ENCODE measurements at regions not wholly inside any gene's neighbourhood (a gene's known extent, or its start where the extent isn't known, plus 50 kb on each side); places are given as distances from the start of the nearest gene placed in this dataset.

- no peaks in the 10 kb centered on the region for H3K9me2 ChIP-seq (replicated peaks; ENCODE audit: insufficient read depth, low read length)
Measured at GRCh38 chr10:127824826-127825225, 67.9 kb downstream of the CLRN3 start.

GRCh38 chr10:127826154-127826725 lies 66.5 kb downstream of the CLRN3 start:
- Histone ChIP-seq H3K9ac (ENCODE audit: low read length) (no peak overlapping the region), H3K79me2 (ENCODE audit: insufficient read depth, low read length) (no peaks in the 10 kb centered on the region)

More at GRCh38 chr10:127824826-127825225, 67.9 kb downstream of the CLRN3 start:
- H4K20me1 ChIP-seq (ENCODE audit: low read depth, low read length) = no peaks in the 10 kb centered on the region
- no peak overlapping the region for H3K27ac ChIP-seq (ENCODE audit: low read depth, low read length)
- H3K4me3 ChIP-seq (ENCODE audit: insufficient read depth, low read length, poor library complexity, severe bottlenecking) = no peak overlapping the region
- no peaks in the 10 kb centered on the region; the same call in 1 of the 2 replicates for H3K9me3 ChIP-seq (ENCODE audit: insufficient read depth, low read length)
- H3F3A ChIP-seq (ENCODE audit: insufficient read depth) = no peaks in the 10 kb centered on the region
- no peak overlapping the region for H2AFZ ChIP-seq (ENCODE audit: low read depth, low read length, severe bottlenecking)
- no peaks in the 10 kb centered on the region for H3K36me3 ChIP-seq (ENCODE audit: low read length)
- no peaks in the 10 kb centered on the region for H3K27me3 ChIP-seq (ENCODE audit: low read length)
- TF ChIP-seq CTCF (IDR thresholded peaks at IDR 0.05; ENCODE audit: insufficient read depth, low read length, poor library complexity, severe bottlenecking) = no peak
- TF ChIP-seq EZH2phosphoT487 (conservative IDR thresholded peaks at IDR 0.05; ENCODE audit: low read length) = no peak
- H3K79me2 ChIP-seq (ENCODE audit: insufficient read depth, low read length) = no peaks in the 10 kb centered on the region
- H3K4me2 ChIP-seq (ENCODE audit: low read depth, low read length, poor library complexity, severe bottlenecking) = no peak overlapping the region
- H3K9ac ChIP-seq (ENCODE audit: low read length) = no peak overlapping the region

GRCh38 chr10:127827354-127828140 lies 65.2 kb downstream of the CLRN3 start:
- Histone ChIP-seq H3K4me2 (ENCODE audit: low read depth, low read length, poor library complexity, severe bottlenecking) (no peak overlapping the region), H3K9ac (ENCODE audit: low read length) (no peak overlapping the region), H4K20me1 (ENCODE audit: low read depth, low read length) (no peaks in the 10 kb centered on the region), H3K36me3 (ENCODE audit: low read length) (no peaks in the 10 kb centered on the region), H3K9me3 (ENCODE audit: insufficient read depth, low read length) (no peaks in the 10 kb centered on the region), H3F3A (ENCODE audit: insufficient read depth) (no peaks in the 10 kb centered on the region), H2AFZ (ENCODE audit: low read depth, low read length, severe bottlenecking) (no peak overlapping the region), H3K9me2 (replicated peaks; ENCODE audit: insufficient read depth, low read length) (no peaks in the 10 kb centered on the region), H3K4me3 (ENCODE audit: insufficient read depth, low read length, poor library complexity, severe bottlenecking) (no peak overlapping the region), H3K79me2 (ENCODE audit: insufficient read depth, low read length) (no peaks in the 10 kb centered on the region), H3K27me3 (ENCODE audit: low read length) (no peaks in the 10 kb centered on the region), H3K27ac (ENCODE audit: low read depth, low read length) (no peak overlapping the region)
- TF ChIP-seq CTCF (IDR thresholded peaks at IDR 0.05; ENCODE audit: insufficient read depth, low read length, poor library complexity, severe bottlenecking) (no peak), EZH2phosphoT487 (conservative IDR thresholded peaks at IDR 0.05; ENCODE audit: low read length) (no peak)

More at GRCh38 chr10:127826154-127826725, 66.5 kb downstream of the CLRN3 start:
- no peak overlapping the region for H3K4me2 ChIP-seq (ENCODE audit: low read depth, low read length, poor library complexity, severe bottlenecking)
- no peaks in the 10 kb centered on the region for H3K36me3 ChIP-seq (ENCODE audit: low read length)
- H3K27me3 ChIP-seq (ENCODE audit: low read length) = no peaks in the 10 kb centered on the region
- H3K4me3 ChIP-seq (ENCODE audit: insufficient read depth, low read length, poor library complexity, severe bottlenecking) = no peak overlapping the region
- H3K9me3 ChIP-seq (ENCODE audit: insufficient read depth, low read length) = no peaks in the 10 kb centered on the region; the same call in 1 of the 2 replicates
- no peaks in the 10 kb centered on the region for H4K20me1 ChIP-seq (ENCODE audit: low read depth, low read length)
- no peaks in the 10 kb centered on the region for H3K9me2 ChIP-seq (replicated peaks; ENCODE audit: insufficient read depth, low read length)
- H2AFZ ChIP-seq (ENCODE audit: low read depth, low read length, severe bottlenecking) = no peak overlapping the region
- H3F3A ChIP-seq (ENCODE audit: insufficient read depth) = no peaks in the 10 kb centered on the region
- H3K27ac ChIP-seq (ENCODE audit: low read depth, low read length) = no peak overlapping the region
- TF ChIP-seq EZH2phosphoT487 (conservative IDR thresholded peaks at IDR 0.05; ENCODE audit: low read length) (no peak), CTCF (IDR thresholded peaks at IDR 0.05; ENCODE audit: insufficient read depth, low read length, poor library complexity, severe bottlenecking) (no peak)

Measured in SU-DHL-6 (cell line).